ENCODE measurements at regions not wholly inside any gene's neighbourhood (a gene's known extent, or its start where the extent isn't known, plus 50 kb on each side); places are given as distances from the start of the nearest gene placed in this dataset.

GRCh38 chr4:14853176-14853943 is 148.9 kb upstream of the CPEB2 start:
- H3K4me2 ChIP-seq (ENCODE audit: insufficient read depth, low read length), result peak overlapping the region; percentile 36
- H3K4me3 ChIP-seq (ENCODE audit: insufficient read depth, low read length), result no peak overlapping the region
- no peak for TF ChIP-seq CTCF (IDR thresholded peaks at IDR 0.05; ENCODE audit: extremely low read depth, low read depth, low read length)
- H3K79me2 ChIP-seq (ENCODE audit: insufficient read depth, low read length), result no peaks in the 10 kb centered on the region
- H4K20me1 ChIP-seq (ENCODE audit: insufficient read depth, low read length), result no peaks in the 10 kb centered on the region
- peak overlapping the region; percentile 91 for H3K27ac ChIP-seq (ENCODE audit: low read depth, low read length)
- H3K4me1 ChIP-seq (ENCODE audit: insufficient read depth, low read length), result peaks cover 30% of the 10 kb centered on the region
- H3K27me3 ChIP-seq (ENCODE audit: insufficient read depth, low read length), result no peaks in the 10 kb centered on the region
- peak; percentile 92 for DNase-seq (ENCODE audit: insufficient read length, low spot score, missing footprints)
- peak overlapping the region; percentile 83 for H2AFZ ChIP-seq (ENCODE audit: low read length)
- no peaks in the 10 kb centered on the region for H3K36me3 ChIP-seq (ENCODE audit: insufficient read depth, low read length)
- no peaks in the 10 kb centered on the region for H3K9me3 ChIP-seq (ENCODE audit: low read depth, low read length)

GRCh38 chr4:14855719-14856061 is 146.6 kb upstream of the CPEB2 start:
- H2AFZ ChIP-seq (ENCODE audit: low read length), result no peak overlapping the region
- no peaks in the 10 kb centered on the region for H3K27me3 ChIP-seq (ENCODE audit: insufficient read depth, low read length)
- H3K4me3 ChIP-seq (ENCODE audit: insufficient read depth, low read length), result no peak overlapping the region
- peaks cover 30% of the 10 kb centered on the region for H3K4me1 ChIP-seq (ENCODE audit: insufficient read depth, low read length)
- H4K20me1 ChIP-seq (ENCODE audit: insufficient read depth, low read length), result no peaks in the 10 kb centered on the region
- no peak for DNase-seq (ENCODE audit: insufficient read length, low spot score, missing footprints)
- H3K79me2 ChIP-seq (ENCODE audit: insufficient read depth, low read length), result no peaks in the 10 kb centered on the region
- TF ChIP-seq CTCF (IDR thresholded peaks at IDR 0.05; ENCODE audit: extremely low read depth, low read depth, low read length), result no peak
- H3K27ac ChIP-seq (ENCODE audit: low read depth, low read length), result peak overlapping the region; percentile 96
- H3K4me2 ChIP-seq (ENCODE audit: insufficient read depth, low read length), result peak overlapping the region; percentile 51
- H3K9me3 ChIP-seq (ENCODE audit: low read depth, low read length), result no peaks in the 10 kb centered on the region
- H3K36me3 ChIP-seq (ENCODE audit: insufficient read depth, low read length), result no peaks in the 10 kb centered on the region

GRCh38 chr4:14856062-14856933 is 146.0 kb upstream of the CPEB2 start:
- DNase-seq (ENCODE audit: insufficient read length, low spot score, missing footprints), result peak; percentile 96
- TF ChIP-seq CTCF (IDR thresholded peaks at IDR 0.05; ENCODE audit: extremely low read depth, low read depth, low read length), result no peak
- no peaks in the 10 kb centered on the region for H3K79me2 ChIP-seq (ENCODE audit: insufficient read depth, low read length)
- peak overlapping the region; percentile 96 for H3K27ac ChIP-seq (ENCODE audit: low read depth, low read length)
- no peaks in the 10 kb centered on the region for H3K9me3 ChIP-seq (ENCODE audit: low read depth, low read length)
- H3K36me3 ChIP-seq (ENCODE audit: insufficient read depth, low read length), result no peaks in the 10 kb centered on the region
- H2AFZ ChIP-seq (ENCODE audit: low read length), result no peak overlapping the region
- H3K4me1 ChIP-seq (ENCODE audit: insufficient read depth, low read length), result peaks cover 30% of the 10 kb centered on the region
- H3K27me3 ChIP-seq (ENCODE audit: insufficient read depth, low read length), result no peaks in the 10 kb centered on the region
- no peaks in the 10 kb centered on the region for H4K20me1 ChIP-seq (ENCODE audit: insufficient read depth, low read length)
- H3K4me2 ChIP-seq (ENCODE audit: insufficient read depth, low read length), result peak overlapping the region; percentile 51
- peak overlapping the region; percentile 7 for H3K4me3 ChIP-seq (ENCODE audit: insufficient read depth, low read length)

- Histone ChIP-seq H2AFZ (ENCODE audit: low read length) (no peak overlapping the region), H3K36me3 (ENCODE audit: insufficient read depth, low read length) (no peaks in the 10 kb centered on the region), H3K79me2 (ENCODE audit: insufficient read depth, low read length) (no peaks in the 10 kb centered on the region), H3K9me3 (ENCODE audit: low read depth, low read length) (no peaks in the 10 kb centered on the region), H3K4me3 (ENCODE audit: insufficient read depth, low read length) (no peak overlapping the region), H3K27me3 (ENCODE audit: insufficient read depth, low read length) (no peaks in the 10 kb centered on the region), H3K4me2 (ENCODE audit: insufficient read depth, low read length) (peak overlapping the region; percentile 51), H4K20me1 (ENCODE audit: insufficient read depth, low read length) (no peaks in the 10 kb centered on the region), H3K27ac (ENCODE audit: low read depth, low read length) (peak overlapping the region; percentile 96), H3K4me1 (ENCODE audit: insufficient read depth, low read length) (peaks cover 30% of the 10 kb centered on the region)
- no peak for TF ChIP-seq CTCF (IDR thresholded peaks at IDR 0.05; ENCODE audit: extremely low read depth, low read depth, low read length)
- no peak for DNase-seq (ENCODE audit: insufficient read length, low spot score, missing footprints)
Measured at GRCh38 chr4:14856934-14857235, 145.4 kb upstream of the CPEB2 start.
